ENCODE measurements at regions not wholly inside any gene's neighbourhood (a gene's known extent, or its start where the extent isn't known, plus 50 kb on each side); places are given as distances from the start of the nearest gene placed in this dataset.

DNA sequence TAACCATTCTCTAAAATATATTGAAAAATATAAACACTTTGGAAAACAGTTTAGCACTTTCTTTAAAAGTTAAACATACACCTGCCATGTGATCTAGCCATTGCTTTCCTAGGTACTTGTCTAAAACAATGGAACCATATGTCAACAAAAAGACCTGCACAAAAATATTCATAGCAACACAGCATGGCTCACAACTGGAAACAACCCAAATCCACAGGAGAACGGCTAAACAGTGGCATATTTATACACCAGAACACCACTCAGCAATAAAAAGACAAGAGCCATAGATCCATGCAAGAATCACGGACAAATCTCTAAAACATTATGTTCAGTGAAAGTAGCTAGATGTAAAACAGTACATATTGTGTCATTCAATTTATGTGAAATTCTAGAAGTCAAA, 221.3 kb upstream of the UBE2E2 start:
- H3K36me3 Mint-ChIP-seq (ENCODE audit: low read depth) = no peaks in the 10 kb centered on the region
- peaks cover 20% of the 10 kb centered on the region for H3K9me3 Mint-ChIP-seq
- intact Hi-C loops (cut with micrococcal nuclease) = no loop called here
- peaks cover 14% of the 10 kb centered on the region for H3K4me1 Mint-ChIP-seq (ENCODE audit: low read depth)
- no peak overlapping the region for H3K4me3 Mint-ChIP-seq
- no peaks in the 10 kb centered on the region for H3K27me3 Mint-ChIP-seq
- H3K27ac Mint-ChIP-seq = no peak overlapping the region

DNA sequence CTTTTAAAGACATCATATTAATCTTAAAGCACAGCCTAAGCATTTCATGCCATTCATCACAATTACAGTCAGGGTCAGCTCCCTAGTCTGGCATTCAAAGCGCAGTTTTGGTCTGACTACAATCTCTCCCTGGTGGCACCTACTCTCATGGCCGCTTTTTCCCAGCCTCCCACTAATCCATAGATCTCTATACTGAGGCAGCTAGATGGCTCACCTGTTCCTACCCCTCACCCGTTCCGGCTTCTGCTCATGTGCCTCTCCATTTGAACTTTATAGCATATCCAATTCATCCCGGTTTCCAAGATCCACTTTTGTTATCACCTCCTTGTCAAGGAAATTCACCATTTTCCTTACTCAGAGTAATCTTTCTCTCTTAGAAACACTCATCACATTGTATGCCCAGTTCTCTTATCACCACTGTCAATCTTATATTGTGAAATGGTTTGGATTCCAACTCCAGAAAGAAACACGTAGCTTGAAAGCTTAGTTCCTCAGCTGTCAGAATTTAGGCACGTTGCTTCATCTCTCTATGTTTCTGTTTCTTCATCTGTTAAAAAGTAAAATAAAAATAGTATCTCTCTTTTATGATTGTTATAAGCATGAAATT, 220.0 kb upstream of the UBE2E2 start:
- intact Hi-C loops (cut with micrococcal nuclease) = no loop called here
- no peaks in the 10 kb centered on the region for H3K27me3 Mint-ChIP-seq
- H3K9me3 Mint-ChIP-seq = peaks cover 20% of the 10 kb centered on the region

DNA sequence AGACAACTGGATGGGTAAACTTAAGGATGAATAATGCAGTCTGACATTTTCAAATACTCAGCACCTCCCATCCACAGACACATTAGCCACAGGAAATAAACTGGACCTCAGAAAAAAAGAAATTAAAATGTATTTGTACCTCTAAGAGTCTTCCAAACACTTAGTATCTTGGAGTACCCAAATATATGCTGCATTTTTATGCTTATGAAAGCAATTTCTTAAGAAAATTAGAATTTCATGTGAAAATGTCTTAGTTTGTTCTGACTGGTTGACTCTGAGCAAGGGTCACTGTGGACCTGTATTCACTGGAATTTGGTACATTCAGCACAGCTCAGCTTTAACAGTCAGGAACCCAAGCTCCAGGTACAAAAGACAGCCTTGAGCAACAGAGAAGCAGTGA, 216.2 kb upstream of the UBE2E2 start:
- no peak overlapping the region for H3K27ac Mint-ChIP-seq
- H3K4me1 Mint-ChIP-seq (ENCODE audit: low read depth) = peaks cover 14% of the 10 kb centered on the region
- H3K36me3 Mint-ChIP-seq (ENCODE audit: low read depth) = no peaks in the 10 kb centered on the region
- intact Hi-C loops (cut with micrococcal nuclease) = no loop called here
- no peak overlapping the region for H3K4me3 Mint-ChIP-seq
- H3K9me3 Mint-ChIP-seq = peaks cover 40% of the 10 kb centered on the region
- H3K27me3 Mint-ChIP-seq = no peaks in the 10 kb centered on the region

More for the DNA sequence above, 220.0 kb upstream of the UBE2E2 start:
- Mint-ChIP-seq H3K27ac (no peak overlapping the region), H3K4me3 (no peak overlapping the region), H3K4me1 (ENCODE audit: low read depth) (peaks cover 14% of the 10 kb centered on the region), H3K36me3 (ENCODE audit: low read depth) (no peaks in the 10 kb centered on the region)

DNA sequence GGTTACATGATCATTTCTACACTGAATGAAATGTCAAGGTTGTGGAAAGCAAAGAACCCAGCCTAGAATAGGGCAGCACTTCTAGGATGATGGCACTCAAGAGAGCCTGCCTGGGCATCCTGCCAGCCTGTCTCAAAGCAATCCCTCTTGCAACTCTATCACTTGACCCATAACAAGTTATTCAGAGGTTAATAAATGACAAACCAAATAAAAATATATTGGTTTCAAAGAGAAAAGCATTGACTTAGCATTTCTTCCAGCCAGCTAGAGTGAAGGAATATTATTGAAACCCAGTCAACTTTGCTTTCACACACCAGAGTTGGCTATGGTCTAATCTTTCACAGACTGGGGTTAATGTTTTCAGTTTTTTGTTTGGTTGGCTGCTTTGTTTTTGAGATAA, 214.6 kb upstream of the UBE2E2 start:
- Mint-ChIP-seq H3K27ac (no peak overlapping the region), H3K4me1 (ENCODE audit: low read depth) (peaks cover 7% of the 10 kb centered on the region), H3K4me3 (no peak overlapping the region), H3K36me3 (ENCODE audit: low read depth) (no peaks in the 10 kb centered on the region), H3K9me3 (peaks cover 40% of the 10 kb centered on the region), H3K27me3 (no peaks in the 10 kb centered on the region)
- intact Hi-C loops (cut with micrococcal nuclease) = no loop called here

DNA sequence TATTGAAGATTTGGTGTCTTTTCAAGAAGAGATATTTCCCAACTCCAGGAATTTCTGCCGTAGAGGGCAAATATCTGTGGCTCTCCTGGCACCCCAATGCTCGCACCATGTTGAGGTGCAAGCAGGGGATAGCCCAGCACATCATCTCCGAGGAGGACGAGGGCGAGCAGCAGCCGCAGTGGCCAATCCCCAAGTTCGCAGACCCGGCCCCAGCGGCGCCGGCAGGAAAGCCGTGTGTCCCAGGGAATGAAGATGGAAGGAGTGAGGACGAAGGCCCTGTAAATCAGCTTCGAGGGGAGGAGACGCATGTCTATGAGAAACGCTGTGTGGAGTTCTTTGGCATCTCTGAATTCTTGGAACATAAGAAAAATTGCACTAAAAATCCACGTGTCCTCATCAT, 213.4 kb upstream of the UBE2E2 start:
- Mint-ChIP-seq H3K36me3 (ENCODE audit: low read depth) (no peaks in the 10 kb centered on the region), H3K4me1 (ENCODE audit: low read depth) (no peaks in the 10 kb centered on the region), H3K27ac (no peak overlapping the region), H3K9me3 (peaks cover 40% of the 10 kb centered on the region), H3K4me3 (no peak overlapping the region), H3K27me3 (no peaks in the 10 kb centered on the region)
- intact Hi-C loops (cut with micrococcal nuclease) = no loop called here

DNA sequence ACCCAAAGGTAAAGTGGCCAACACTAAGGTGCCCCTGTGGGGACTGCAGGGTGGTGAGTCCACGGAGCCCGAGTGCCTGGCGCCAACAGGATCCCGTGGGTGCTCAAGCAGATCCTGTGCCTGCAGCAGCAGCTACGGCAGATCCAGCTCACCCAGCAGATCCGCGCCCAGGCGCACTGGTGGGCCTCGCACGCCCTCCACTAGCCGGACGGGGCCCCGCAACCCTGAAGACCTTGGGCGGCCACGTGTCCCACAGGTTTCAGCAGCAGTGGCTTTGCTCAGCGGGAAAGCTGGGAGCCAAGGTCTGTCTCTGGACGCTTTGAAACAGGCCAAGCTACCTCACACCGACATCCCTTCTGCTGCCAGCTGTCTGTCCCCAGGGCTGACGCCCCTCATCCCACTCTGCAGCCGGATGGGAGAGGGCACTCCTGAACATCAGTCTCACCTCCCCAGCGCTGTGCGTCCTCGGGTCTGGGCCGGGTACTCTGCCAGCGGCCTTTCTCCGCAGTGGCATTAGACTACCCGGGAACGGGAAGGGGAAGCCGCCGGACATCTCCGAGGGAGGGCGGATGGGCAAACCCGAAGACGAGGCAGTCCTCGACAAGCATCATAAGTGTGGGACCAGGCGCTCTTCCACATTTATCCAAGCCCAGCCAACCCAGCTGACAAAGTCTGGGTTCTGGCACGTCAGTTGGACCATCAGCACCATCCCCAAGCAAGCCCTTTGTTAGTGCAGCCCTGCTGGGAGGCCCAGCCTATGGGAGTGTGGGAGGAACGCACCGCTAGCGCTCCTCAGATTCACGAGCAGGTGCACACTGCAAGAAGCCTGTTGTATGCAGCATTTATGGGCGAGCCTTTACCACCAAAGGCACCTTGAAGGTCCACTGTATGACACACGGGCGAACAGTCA, 212.6 kb upstream of the UBE2E2 start:
- H3K4me3 Mint-ChIP-seq = no peak overlapping the region
- H3K4me1 Mint-ChIP-seq (ENCODE audit: low read depth) = no peaks in the 10 kb centered on the region
- no peaks in the 10 kb centered on the region for H3K36me3 Mint-ChIP-seq (ENCODE audit: low read depth)
- H3K27ac Mint-ChIP-seq = no peak overlapping the region
- H3K27me3 Mint-ChIP-seq = no peaks in the 10 kb centered on the region
- H3K9me3 Mint-ChIP-seq = peaks cover 32% of the 10 kb centered on the region
- intact Hi-C loops (cut with micrococcal nuclease) = no loop called here

DNA sequence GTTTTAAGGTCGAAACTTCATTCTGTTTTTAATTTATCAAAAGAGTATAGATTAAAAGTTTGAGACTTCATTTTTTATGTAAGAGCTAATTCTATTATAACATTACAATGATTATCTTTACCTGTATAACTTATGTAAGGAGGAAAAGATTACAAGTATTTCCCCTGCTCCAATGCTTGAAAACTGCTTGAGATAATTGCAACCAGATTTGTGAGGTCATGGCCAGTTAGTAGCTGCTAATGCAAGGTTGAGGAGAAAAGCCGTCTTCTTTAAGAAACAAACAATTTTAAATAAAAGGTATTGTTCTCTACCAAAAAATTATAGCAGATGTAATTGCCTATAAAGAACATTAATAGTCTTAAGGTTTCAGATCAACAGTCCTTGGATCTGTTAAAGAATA, 208.3 kb upstream of the UBE2E2 start:
- intact Hi-C loops (cut with micrococcal nuclease) = no loop called here
- H3K27me3 Mint-ChIP-seq = no peaks in the 10 kb centered on the region
- H3K27ac Mint-ChIP-seq = no peak overlapping the region
- no peak overlapping the region for H3K4me3 Mint-ChIP-seq
- no peaks in the 10 kb centered on the region for H3K4me1 Mint-ChIP-seq (ENCODE audit: low read depth)
- peaks cover 11% of the 10 kb centered on the region for H3K9me3 Mint-ChIP-seq
- H3K36me3 Mint-ChIP-seq (ENCODE audit: low read depth) = no peaks in the 10 kb centered on the region

DNA sequence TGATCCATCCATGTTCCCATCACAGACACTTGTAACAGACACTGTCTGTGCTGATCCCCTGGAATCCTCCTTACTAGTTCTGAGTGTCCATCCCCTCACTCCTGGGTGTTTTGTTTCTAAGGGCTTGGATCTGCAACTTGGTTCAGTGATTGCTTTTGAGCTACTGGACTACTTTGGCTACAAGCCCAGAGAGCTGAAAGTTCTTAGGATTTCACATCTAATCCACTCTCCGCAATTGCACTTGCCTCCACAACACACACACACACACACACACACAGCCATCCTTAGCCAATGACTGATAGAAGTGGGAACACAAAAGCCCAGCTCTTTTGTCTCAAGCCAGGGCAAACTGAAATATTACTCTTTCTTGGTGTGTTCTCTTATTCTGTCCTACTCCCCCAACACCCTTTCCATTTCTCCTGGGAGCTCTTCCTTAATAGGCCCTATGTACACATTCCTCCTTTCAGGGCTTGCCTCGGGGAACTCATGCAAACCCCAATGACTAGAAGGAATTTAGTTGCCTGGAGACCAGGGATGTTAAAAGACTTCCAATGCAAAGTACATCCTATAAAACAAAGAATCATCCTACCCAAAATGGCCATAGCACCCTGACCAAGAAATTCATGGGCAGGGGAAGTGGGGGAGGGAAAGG, 206.1 kb upstream of the UBE2E2 start:
- Mint-ChIP-seq H3K27ac (no peak overlapping the region), H3K27me3 (no peaks in the 10 kb centered on the region), H3K36me3 (ENCODE audit: low read depth) (no peaks in the 10 kb centered on the region), H3K4me3 (no peak overlapping the region), H3K4me1 (ENCODE audit: low read depth) (no peaks in the 10 kb centered on the region), H3K9me3 (no peaks in the 10 kb centered on the region)
- intact Hi-C loops (cut with micrococcal nuclease) = no loop called here

DNA sequence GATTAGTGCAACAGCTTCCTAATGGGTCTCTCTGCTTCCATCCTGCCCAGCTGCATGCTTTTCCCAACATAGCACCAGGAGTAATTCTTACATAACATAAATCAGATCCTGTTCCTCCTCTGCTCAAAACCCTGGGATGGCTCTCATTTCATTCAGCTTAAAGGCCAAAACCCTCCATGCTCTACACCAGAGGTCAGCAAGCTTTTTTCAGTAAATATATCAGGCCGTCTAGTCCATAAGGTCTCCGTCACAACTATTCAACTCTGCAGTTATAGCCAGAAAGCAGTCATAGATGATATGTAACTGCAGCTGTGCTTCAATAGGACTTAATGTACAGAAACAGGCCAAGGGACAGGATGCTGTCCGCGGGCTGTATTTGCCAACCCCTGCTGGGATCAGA, 202.8 kb upstream of the UBE2E2 start:
- H3K4me1 Mint-ChIP-seq (ENCODE audit: low read depth) = peaks cover 10% of the 10 kb centered on the region
- no peaks in the 10 kb centered on the region for H3K27me3 Mint-ChIP-seq
- intact Hi-C loops (cut with micrococcal nuclease) = no loop called here
- H3K36me3 Mint-ChIP-seq (ENCODE audit: low read depth) = no peaks in the 10 kb centered on the region
- H3K9me3 Mint-ChIP-seq = peaks cover 12% of the 10 kb centered on the region
- no peak overlapping the region for H3K4me3 Mint-ChIP-seq
- no peak overlapping the region for H3K27ac Mint-ChIP-seq

DNA sequence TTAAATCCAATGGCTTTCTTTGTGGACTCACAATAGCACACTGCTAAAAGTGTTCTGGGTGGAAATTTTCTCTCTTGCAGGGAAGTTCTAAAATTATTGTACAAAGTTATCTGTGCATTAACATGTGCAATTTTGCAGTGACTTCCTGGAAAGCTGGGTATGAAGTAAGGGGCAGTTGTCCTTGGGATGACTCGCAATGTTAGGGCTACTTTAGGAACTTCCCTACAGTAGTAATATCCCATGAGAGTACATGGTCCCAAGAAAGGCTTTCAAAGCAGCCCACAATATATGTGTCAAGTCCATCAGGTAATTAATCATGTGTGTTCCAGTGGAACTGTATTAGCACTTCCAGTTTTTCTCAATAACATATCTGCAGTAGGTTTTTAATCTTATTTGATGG, 201.0 kb upstream of the UBE2E2 start:
- Mint-ChIP-seq H3K4me3 (no peak overlapping the region), H3K4me1 (ENCODE audit: low read depth) (peaks cover 10% of the 10 kb centered on the region), H3K9me3 (peaks cover 12% of the 10 kb centered on the region), H3K27ac (no peak overlapping the region), H3K36me3 (ENCODE audit: low read depth) (no peaks in the 10 kb centered on the region), H3K27me3 (no peaks in the 10 kb centered on the region)
- intact Hi-C loops (cut with micrococcal nuclease) = no loop called here

DNA sequence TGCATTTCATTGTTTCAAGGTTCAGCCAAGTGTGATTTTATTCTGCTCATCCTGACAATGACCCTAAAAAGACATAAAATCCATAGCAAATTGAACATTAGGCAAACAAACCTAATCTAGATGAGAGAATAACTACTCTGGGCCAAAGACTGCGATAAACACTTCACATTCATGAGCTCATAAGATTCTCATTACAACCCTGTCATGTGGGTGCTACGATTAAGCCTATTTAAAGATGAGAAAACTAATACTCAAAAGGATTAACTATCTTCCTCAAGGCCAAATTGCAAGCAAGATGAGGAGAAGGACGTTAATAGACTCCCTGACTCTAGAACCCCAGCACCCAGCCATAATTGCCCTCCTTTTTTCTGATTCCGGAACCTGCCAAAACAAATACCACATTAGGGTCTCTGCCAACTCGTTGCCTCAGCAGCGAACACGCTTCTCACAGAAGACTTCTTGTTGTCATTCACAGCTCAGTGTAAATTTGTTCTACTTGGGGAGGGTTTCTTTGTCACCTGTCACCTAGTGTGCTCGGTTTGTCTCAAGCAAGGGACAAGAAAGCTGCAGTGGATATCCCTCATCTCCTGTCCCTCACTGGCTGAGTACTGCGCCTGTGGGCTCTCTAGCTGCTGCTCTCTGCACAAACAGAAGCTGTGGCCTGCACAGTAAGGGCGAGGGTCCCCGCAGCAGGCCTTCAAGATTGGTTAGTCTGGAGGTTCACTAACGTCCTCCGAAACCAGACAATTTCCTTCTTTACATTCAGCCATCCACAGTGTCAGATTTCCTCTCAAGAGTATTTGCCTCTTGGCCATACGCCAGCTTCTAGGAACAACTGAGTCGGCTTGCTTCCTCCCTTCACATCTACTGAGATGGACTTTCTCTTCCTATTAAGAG, 200.0 kb upstream of the UBE2E2 start:
- Mint-ChIP-seq H3K4me3 (no peak overlapping the region), H3K4me1 (ENCODE audit: low read depth) (peaks cover 10% of the 10 kb centered on the region), H3K27me3 (no peaks in the 10 kb centered on the region), H3K27ac (no peak overlapping the region), H3K9me3 (peaks cover 12% of the 10 kb centered on the region), H3K36me3 (ENCODE audit: low read depth) (no peaks in the 10 kb centered on the region)
- intact Hi-C loops (cut with micrococcal nuclease) = no loop called here

DNA sequence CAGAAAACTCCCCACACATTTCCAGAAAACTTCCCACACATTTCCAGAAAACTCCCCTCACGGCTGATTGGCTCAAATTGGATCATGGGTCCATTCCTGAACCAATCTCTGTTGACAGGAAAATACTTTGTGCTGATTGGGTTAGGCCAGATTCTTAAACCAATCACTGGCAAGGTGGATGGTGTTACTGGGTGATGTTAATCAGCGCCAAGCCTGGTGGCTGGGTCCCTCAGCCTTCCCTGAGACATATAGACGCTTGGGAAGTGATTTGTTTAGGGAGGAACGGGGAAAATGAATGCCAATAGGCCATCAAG, 199.4 kb upstream of the UBE2E2 start:
- H3K27me3 Mint-ChIP-seq = no peaks in the 10 kb centered on the region
- intact Hi-C loops (cut with micrococcal nuclease) = no loop called here
- H3K9me3 Mint-ChIP-seq = peaks cover 12% of the 10 kb centered on the region
- no peaks in the 10 kb centered on the region for H3K36me3 Mint-ChIP-seq (ENCODE audit: low read depth)
- H3K4me1 Mint-ChIP-seq (ENCODE audit: low read depth) = peaks cover 10% of the 10 kb centered on the region
- no peak overlapping the region for H3K27ac Mint-ChIP-seq
- H3K4me3 Mint-ChIP-seq = no peak overlapping the region

DNA sequence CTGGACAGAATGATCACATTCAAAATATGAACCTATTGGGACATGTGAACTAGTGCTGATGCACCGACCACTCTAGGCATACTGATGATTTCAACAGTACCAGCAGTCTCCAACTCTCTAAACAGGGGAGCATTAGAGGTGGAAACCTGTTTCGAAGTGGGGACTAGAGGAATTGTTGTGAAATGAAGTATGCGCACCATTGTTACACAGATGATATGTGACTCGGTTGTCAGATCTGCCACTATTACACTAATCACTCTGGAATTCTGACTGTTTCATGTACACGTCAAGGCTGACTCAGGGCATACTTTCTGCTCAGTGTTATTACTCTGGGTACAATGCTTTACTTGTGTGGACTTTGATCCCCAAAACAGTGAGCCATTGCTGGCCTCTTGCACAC, 198.2 kb upstream of the UBE2E2 start:
- H3K9me3 Mint-ChIP-seq = peaks cover 15% of the 10 kb centered on the region

DNA sequence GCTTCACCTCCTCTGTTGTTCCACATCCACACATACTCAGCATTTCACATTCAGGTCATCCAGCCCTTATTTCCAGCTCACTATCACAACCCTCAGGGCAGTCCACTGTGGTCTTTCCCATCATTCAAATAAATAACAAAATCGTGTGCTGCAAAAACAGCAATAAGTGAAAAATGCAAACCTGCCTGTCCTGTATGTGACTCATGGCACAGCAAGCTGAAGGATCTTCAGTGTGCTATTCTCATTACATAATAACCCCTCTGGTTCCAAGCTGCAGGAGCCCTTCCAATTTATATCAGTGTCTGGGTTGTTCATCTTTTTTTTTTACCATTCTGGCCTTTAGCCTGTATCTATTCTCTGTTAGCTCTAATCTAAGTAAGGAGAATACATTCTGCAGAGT, 185.3 kb upstream of the UBE2E2 start:
- intact Hi-C loops (cut with micrococcal nuclease) = no loop called here
- Mint-ChIP-seq H3K36me3 (ENCODE audit: low read depth) (no peaks in the 10 kb centered on the region), H3K27ac (no peak overlapping the region), H3K4me3 (no peak overlapping the region), H3K27me3 (peaks cover 5% of the 10 kb centered on the region), H3K9me3 (peaks cover 18% of the 10 kb centered on the region), H3K4me1 (ENCODE audit: low read depth) (peaks cover 5% of the 10 kb centered on the region)

More for the DNA sequence above, 198.2 kb upstream of the UBE2E2 start:
- intact Hi-C loops (cut with micrococcal nuclease) = no loop called here
- Mint-ChIP-seq H3K4me1 (ENCODE audit: low read depth) (peaks cover 10% of the 10 kb centered on the region), H3K27me3 (no peaks in the 10 kb centered on the region), H3K36me3 (ENCODE audit: low read depth) (no peaks in the 10 kb centered on the region), H3K27ac (no peak overlapping the region), H3K4me3 (no peak overlapping the region)
